ENCODE measurements at regions not wholly inside any gene's neighbourhood (a gene's known extent, or its start where the extent isn't known, plus 50 kb on each side); places are given as distances from the start of the nearest gene placed in this dataset.

- Histone ChIP-seq H4K5ac (ENCODE audit: insufficient read length, low read depth, low read length) (no peak overlapping the region), H2AK5ac (ENCODE audit: insufficient read length, low read length) (no peak overlapping the region), H3K4ac (ENCODE audit: low read depth, low read length) (no peak overlapping the region), H3K23me2 (ENCODE audit: insufficient read length, low read depth, low read length, poor library complexity, severe bottlenecking) (no peaks in the 10 kb centered on the region), H4K91ac (ENCODE audit: insufficient read length, low read depth, low read length) (no peak overlapping the region), H2BK15ac (ENCODE audit: low read depth, low read length) (no peak overlapping the region), H3K9ac (ENCODE audit: extremely low read depth, insufficient read length, low read length) (no peak overlapping the region), H3K9me3 (ENCODE audit: control insufficient read depth, low read depth, low read length) (no peaks in the 10 kb centered on the region), H3K27ac (ENCODE audit: insufficient read length, low read depth, low read length) (no peak overlapping the region), H3K23ac (ENCODE audit: insufficient read length, low read depth, low read length) (no peak overlapping the region), H2BK5ac (ENCODE audit: insufficient read length, low read length) (no peak overlapping the region), H3K56ac (ENCODE audit: insufficient read length, low read depth, low read length) (no peak overlapping the region), H3K79me2 (ENCODE audit: insufficient read depth, low read length) (no peaks in the 10 kb centered on the region), H3K4me2 (ENCODE audit: insufficient read depth, insufficient read length, low read length) (no peak overlapping the region), H3T11ph (ENCODE audit: low read length) (no peak overlapping the region), H4K20me1 (ENCODE audit: control insufficient read depth, insufficient read depth, insufficient read length) (no peaks in the 10 kb centered on the region), H2BK120ac (ENCODE audit: low read depth, low read length, poor library complexity, severe bottlenecking) (no peak overlapping the region), H2AFZ (ENCODE audit: low read length) (no peak overlapping the region), H3K4me1 (ENCODE audit: insufficient read depth, low read length) (no peaks in the 10 kb centered on the region), H2BK12ac (ENCODE audit: insufficient read length, low read depth, low read length) (no peak overlapping the region), H3K27me3 (ENCODE audit: insufficient read depth, low read length) (no peaks in the 10 kb centered on the region), H3K14ac (ENCODE audit: insufficient read depth, low read length) (no peak overlapping the region), H3K18ac (ENCODE audit: insufficient read length, low read depth, low read length) (no peak overlapping the region), H3K79me1 (ENCODE audit: insufficient read depth, low read depth, low read length, poor library complexity, severe bottlenecking) (no peaks in the 10 kb centered on the region), H2BK20ac (ENCODE audit: low read depth, low read length, poor library complexity, severe bottlenecking) (no peak overlapping the region), H4K8ac (replicated peaks; ENCODE audit: insufficient read length, low read depth, low read length) (no peak overlapping the region)
- Mint-ChIP-seq H3K9me3 (no peaks in the 10 kb centered on the region), H3K36me3 (ENCODE audit: insufficient read depth in 1 of 3, low read depth in 3 of 3) (peaks cover 0 to 2% (median 0%) of the 10 kb centered on the region in 3 experiments; a peak in 2 of 7 replicates), H3K27ac (no peak overlapping the region), H3K4me1 (no peaks in the 10 kb centered on the region), H3K27me3 (ENCODE audit: low read depth) (peaks cover 2% of the 10 kb centered on the region; the same call in 1 of the 2 replicates), H3K4me3 (no peak overlapping the region)
- DNase-seq: no peak
- TF ChIP-seq CTCF (conservative IDR thresholded peaks at IDR 0.05): no peak
- no CpG with 5 or more reads among the region's 3 CpGs for WGBS (ENCODE audit: extremely low coverage, insufficient read length, low lambda C conversion rate)
Measured at GRCh38 chr2:848099-848498, 102.5 kb upstream of the SNTG2 start.

Data from H9 (cell line).